ENCODE measurements at regions not wholly inside any gene's neighbourhood (a gene's known extent, or its start where the extent isn't known, plus 50 kb on each side); places are given as distances from the start of the nearest gene placed in this dataset.

- intact Hi-C loops (cut with DNase I): no loop called here
- DNase-seq (ENCODE audit: extremely low spot score): no peak
- no peaks in the 10 kb centered on the region for H3K36me3 ChIP-seq
- TF ChIP-seq POLR2A (IDR thresholded peaks at IDR 0.05; ENCODE audit: low read depth) (no peak), EP300 (IDR thresholded peaks at IDR 0.05) (no peak), POLR2AphosphoS5 (IDR thresholded peaks at IDR 0.05) (no peak)
- TF ChIP-seq, protein P1, sequence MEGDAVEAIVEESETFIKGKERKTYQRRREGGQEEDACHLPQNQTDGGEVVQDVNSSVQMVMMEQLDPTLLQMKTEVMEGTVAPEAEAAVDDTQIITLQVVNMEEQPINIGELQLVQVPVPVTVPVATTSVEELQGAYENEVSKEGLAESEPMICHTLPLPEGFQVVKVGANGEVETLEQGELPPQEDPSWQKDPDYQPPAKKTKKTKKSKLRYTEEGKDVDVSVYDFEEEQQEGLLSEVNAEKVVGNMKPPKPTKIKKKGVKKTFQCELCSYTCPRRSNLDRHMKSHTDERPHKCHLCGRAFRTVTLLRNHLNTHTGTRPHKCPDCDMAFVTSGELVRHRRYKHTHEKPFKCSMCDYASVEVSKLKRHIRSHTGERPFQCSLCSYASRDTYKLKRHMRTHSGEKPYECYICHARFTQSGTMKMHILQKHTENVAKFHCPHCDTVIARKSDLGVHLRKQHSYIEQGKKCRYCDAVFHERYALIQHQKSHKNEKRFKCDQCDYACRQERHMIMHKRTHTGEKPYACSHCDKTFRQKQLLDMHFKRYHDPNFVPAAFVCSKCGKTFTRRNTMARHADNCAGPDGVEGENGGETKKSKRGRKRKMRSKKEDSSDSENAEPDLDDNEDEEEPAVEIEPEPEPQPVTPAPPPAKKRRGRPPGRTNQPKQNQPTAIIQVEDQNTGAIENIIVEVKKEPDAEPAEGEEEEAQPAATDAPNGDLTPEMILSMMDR (IDR thresholded peaks at IDR 0.05): no peak
- no peaks in the 10 kb centered on the region for H3K9me3 ChIP-seq
- H3K27me3 ChIP-seq: no peaks in the 10 kb centered on the region
- 52% methylated on average over 5 of the region's 5 CpGs for WGBS
- peak overlapping the region in 2 of 4 donors; percentile 28 to 41 for H3K27ac ChIP-seq (replicated peaks in 1 of 4)
- peaks cover 3 to 18% (median 11%) of the 10 kb centered on the region in 4 donors for H3K4me1 ChIP-seq
- H3K4me3 ChIP-seq: no peak overlapping the region
These were observed 61.7 kb upstream of the SPTBN1 start for GRCh38 chr2:54394392-54394791.

DNA sequence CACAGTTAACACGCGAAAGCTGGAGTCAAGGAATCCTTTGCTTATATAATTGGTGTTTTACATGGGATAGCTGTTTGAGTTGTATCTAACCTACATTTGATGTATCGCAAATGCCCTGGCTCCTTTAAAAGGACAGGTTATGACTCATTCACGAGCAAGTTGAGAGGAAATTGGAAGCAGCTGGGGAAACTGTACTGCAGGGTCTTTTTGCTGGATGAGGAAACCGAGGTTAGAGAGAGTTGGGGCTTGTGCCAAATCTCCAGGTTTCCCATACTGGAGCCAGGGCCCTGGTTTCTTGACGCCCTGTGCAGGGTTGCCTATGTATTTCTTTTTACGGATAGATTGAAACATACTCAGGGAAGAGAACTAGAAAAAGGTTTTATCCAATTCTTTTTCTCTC is 60.0 kb upstream of the SPTBN1 start:
- intact Hi-C loops (cut with DNase I): no loop called here
- 74% methylated on average over 7 of the region's 7 CpGs for WGBS
- TF ChIP-seq POLR2AphosphoS5 (IDR thresholded peaks at IDR 0.05) (no peak), EP300 (IDR thresholded peaks at IDR 0.05) (no peak), POLR2A (IDR thresholded peaks at IDR 0.05; ENCODE audit: low read depth) (no peak)
- TF ChIP-seq, protein P1 (IDR thresholded peaks at IDR 0.05): no peak

DNA sequence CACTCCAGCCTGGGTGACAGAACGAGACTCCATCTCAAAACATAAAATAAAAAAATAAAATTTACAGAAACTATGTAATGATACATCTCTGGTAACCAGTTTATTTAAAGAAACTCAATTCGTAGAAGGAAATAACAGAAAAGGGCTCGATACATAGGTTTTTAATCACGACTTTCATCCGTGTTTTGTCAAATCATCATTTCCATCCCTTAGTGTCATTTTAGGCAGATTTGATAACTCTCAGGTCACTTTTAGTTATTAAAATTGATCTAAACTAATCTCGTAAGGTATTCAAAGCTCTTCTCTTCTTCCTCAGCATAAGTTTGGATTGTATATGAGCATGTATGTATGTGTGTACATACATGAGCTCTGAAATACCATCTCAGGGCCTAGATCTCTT is 59.3 kb upstream of the SPTBN1 start:
- Histone ChIP-seq H3K4me1 (peaks cover 0 to 9% (median 4%) of the 10 kb centered on the region in 4 donors), H3K36me3 (no peaks in the 10 kb centered on the region), H3K27ac (replicated peaks in 1 of 4) (no peak overlapping the region), H3K27me3 (no peaks in the 10 kb centered on the region), H3K4me3 (no peak overlapping the region), H3K9me3 (no peaks in the 10 kb centered on the region)
- no peak for TF ChIP-seq EP300 (IDR thresholded peaks at IDR 0.05)
- no peak for TF ChIP-seq POLR2A (IDR thresholded peaks at IDR 0.05; ENCODE audit: low read depth)
- no peak for TF ChIP-seq POLR2AphosphoS5 (IDR thresholded peaks at IDR 0.05)
- TF ChIP-seq, protein P1 (IDR thresholded peaks at IDR 0.05): no peak
- no peak for DNase-seq (ENCODE audit: extremely low spot score)
- 98% methylated on average over 6 of the region's 6 CpGs for WGBS
- intact Hi-C loops (cut with DNase I): no loop called here

More for the DNA sequence above, 60.0 kb upstream of the SPTBN1 start:
- H3K27me3 ChIP-seq: no peaks in the 10 kb centered on the region
- H3K36me3 ChIP-seq: no peaks in the 10 kb centered on the region
- no peak for DNase-seq (ENCODE audit: extremely low spot score)
- no peaks in the 10 kb centered on the region for H3K9me3 ChIP-seq
- H3K4me1 ChIP-seq: peaks cover 0 to 12% (median 5%) of the 10 kb centered on the region in 4 donors
- no peak overlapping the region for H3K4me3 ChIP-seq
- no peak overlapping the region for H3K27ac ChIP-seq (replicated peaks in 1 of 4)

GRCh38 chr2:54397426-54397825 is 58.7 kb upstream of the SPTBN1 start:
- Histone ChIP-seq H3K27ac (replicated peaks in 1 of 4) (no peak overlapping the region), H3K36me3 (no peaks in the 10 kb centered on the region), H3K9me3 (no peaks in the 10 kb centered on the region), H3K4me3 (no peak overlapping the region), H3K27me3 (no peaks in the 10 kb centered on the region), H3K4me1 (peaks cover under 1 to 14% (median 2%) of the 10 kb centered on the region in 4 donors)
- no peak for TF ChIP-seq EP300 (IDR thresholded peaks at IDR 0.05)
- TF ChIP-seq, protein P1 (IDR thresholded peaks at IDR 0.05): no peak
- no peak for TF ChIP-seq POLR2A (IDR thresholded peaks at IDR 0.05; ENCODE audit: low read depth)
- no peak for TF ChIP-seq POLR2AphosphoS5 (IDR thresholded peaks at IDR 0.05)
- intact Hi-C loops (cut with DNase I): no loop called here
- no peak for DNase-seq (ENCODE audit: extremely low spot score)
- WGBS: 50% methylated on average over 2 of the region's 2 CpGs

GRCh38 chr2:54401554-54401953 is 54.6 kb upstream of the SPTBN1 start:
- H3K9me3 ChIP-seq: no peaks in the 10 kb centered on the region
- H3K4me3 ChIP-seq: no peak overlapping the region
- DNase-seq (ENCODE audit: extremely low spot score): no peak
- intact Hi-C loops (cut with DNase I): no loop called here
- H3K4me1 ChIP-seq: peaks cover 11 to 31% (median 12%) of the 10 kb centered on the region in 4 donors
- no peaks in the 10 kb centered on the region for H3K27me3 ChIP-seq
- peak overlapping the region; percentile 36 to 75 (median 63) for H3K27ac ChIP-seq (replicated peaks in 1 of 4)
- H3K36me3 ChIP-seq: no peaks in the 10 kb centered on the region
- TF ChIP-seq POLR2AphosphoS5 (IDR thresholded peaks at IDR 0.05): no peak
- TF ChIP-seq, protein P1 (IDR thresholded peaks at IDR 0.05): no peak
- no peak for TF ChIP-seq EP300 (IDR thresholded peaks at IDR 0.05)
- TF ChIP-seq POLR2A (IDR thresholded peaks at IDR 0.05; ENCODE audit: low read depth): no peak
